Testis (tissue), 2 donors: ENCODE measurements at regions not wholly inside any gene's neighbourhood (a gene's known extent, or its start where the extent isn't known, plus 50 kb on each side); places are given as distances from the start of the nearest gene placed in this dataset.

ENCODE experiments used
- POLR2A ChIP-seq: fragments of 450-650 bp; IDR thresholded peaks from one replicate; pipeline ENCODE4 v1.6.1; 2017; ENCODE audit warnings: antibody characterized with exemption, mild to moderate bottlenecking, moderate library complexity
- TF ChIP-seq, protein P1 (sequence below), 3 experiments: fragments of 450-650 bp in 2 of 3; fragments of 200-600 bp in 1 of 3; sonication (generic) in 1 of 3; IDR thresholded peaks; one replicate each; pipeline ENCODE4 v1.5.1; 2016 to 2019; ENCODE audit warnings: antibody characterized with exemption in 3 of 3, mild to moderate bottlenecking in 2 of 3, moderate library complexity in 1 of 3

DNA sequence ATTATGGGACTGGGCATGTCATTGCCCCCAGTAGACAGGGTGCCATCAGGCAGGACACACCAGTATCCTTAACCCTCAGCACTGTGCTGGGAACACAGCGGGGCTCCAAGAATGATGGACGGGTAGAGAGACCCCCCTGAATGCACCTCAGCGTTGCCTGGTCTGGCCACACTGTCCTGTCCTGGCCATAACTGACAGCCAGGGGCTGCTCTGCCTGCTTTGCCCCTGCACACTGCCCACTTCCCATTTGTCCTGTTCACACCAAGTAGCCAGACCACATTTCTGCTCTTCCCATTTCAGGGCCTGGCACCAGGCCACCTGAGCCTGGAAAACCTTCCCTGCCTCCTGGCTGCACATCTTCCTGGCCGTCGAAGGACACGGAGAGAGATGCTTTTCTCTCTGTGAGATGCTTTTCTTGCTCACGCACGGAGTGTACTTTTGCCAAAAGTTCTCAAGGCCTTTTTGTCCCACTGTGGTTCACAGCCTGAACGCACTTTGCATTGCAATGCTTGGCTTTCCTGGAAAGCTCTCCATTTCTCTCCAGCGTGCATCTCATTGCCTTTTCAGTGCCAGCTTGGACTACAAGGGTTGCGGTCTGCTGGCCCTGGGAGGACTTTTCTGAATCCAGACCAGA lies 131.0 kb upstream of the EEPD1 start:
- TF ChIP-seq, protein P1, sequence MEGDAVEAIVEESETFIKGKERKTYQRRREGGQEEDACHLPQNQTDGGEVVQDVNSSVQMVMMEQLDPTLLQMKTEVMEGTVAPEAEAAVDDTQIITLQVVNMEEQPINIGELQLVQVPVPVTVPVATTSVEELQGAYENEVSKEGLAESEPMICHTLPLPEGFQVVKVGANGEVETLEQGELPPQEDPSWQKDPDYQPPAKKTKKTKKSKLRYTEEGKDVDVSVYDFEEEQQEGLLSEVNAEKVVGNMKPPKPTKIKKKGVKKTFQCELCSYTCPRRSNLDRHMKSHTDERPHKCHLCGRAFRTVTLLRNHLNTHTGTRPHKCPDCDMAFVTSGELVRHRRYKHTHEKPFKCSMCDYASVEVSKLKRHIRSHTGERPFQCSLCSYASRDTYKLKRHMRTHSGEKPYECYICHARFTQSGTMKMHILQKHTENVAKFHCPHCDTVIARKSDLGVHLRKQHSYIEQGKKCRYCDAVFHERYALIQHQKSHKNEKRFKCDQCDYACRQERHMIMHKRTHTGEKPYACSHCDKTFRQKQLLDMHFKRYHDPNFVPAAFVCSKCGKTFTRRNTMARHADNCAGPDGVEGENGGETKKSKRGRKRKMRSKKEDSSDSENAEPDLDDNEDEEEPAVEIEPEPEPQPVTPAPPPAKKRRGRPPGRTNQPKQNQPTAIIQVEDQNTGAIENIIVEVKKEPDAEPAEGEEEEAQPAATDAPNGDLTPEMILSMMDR (IDR thresholded peaks at IDR 0.05), result no peak
- TF ChIP-seq POLR2A, result no peak
